Colonic mucosa (tissue), 4 donors: ENCODE measurements at regions not wholly inside any gene's neighbourhood (a gene's known extent, or its start where the extent isn't known, plus 50 kb on each side); places are given as distances from the start of the nearest gene placed in this dataset.

Experiments used
- DNase-seq: peaks from one replicate; pipeline ENCODE4 v3.0.0-alpha.2; 2020
- H3K27ac ChIP-seq: fragments of 200-600 bp; one replicate; pipeline ENCODE4 v1.8.0; 2021
- H3K27me3 ChIP-seq: fragments of 200-600 bp; one replicate; pipeline ENCODE4 v1.8.0; 2021
- H3K36me3 ChIP-seq: fragments of 200-600 bp; one replicate; pipeline ENCODE4 v1.8.0; 2021
- H3K4me1 ChIP-seq: fragments of 200-600 bp; one replicate; pipeline ENCODE4 v1.8.0; 2021; ENCODE audit warnings: mild to moderate bottlenecking
- H3K4me3 ChIP-seq: fragments of 200-600 bp; one replicate; pipeline ENCODE4 v1.8.0; 2021
- H3K9ac ChIP-seq, 2 donors: one replicate each; pipeline ENCODE4 v1.7.0; 2013; ENCODE audit warnings: control low read depth in 2 of 2, low read depth in 2 of 2, low read length in 2 of 2
- H3K9me3 ChIP-seq: fragments of 200-600 bp; one replicate; pipeline ENCODE4 v1.8.0; 2021
- CTCF ChIP-seq: fragments of 200-600 bp; IDR thresholded peaks from one replicate; pipeline ENCODE4 v1.8.0; 2022; ENCODE audit warnings: antibody characterized with exemption, mild to moderate bottlenecking
- intact Hi-C: fragments of 100-400 bp; cut with DNase I; formaldehyde crosslinking; loops from one replicate; pipeline ENCODE4 v1.14.1; 2022
- donor health status: healthy.
- donor health status: DM: no; HTN: no; CAD: no.
- donor health status: DM: no; HTN: no; CAD: no.

GRCh38 chr21:45338311-45339017 is 50.8 kb upstream of the POFUT2 start:
- no peak overlapping the region for H3K4me3 ChIP-seq
- H3K9ac ChIP-seq, result no peak overlapping the region
- no peaks in the 10 kb centered on the region for H3K4me1 ChIP-seq
- no peaks in the 10 kb centered on the region for H3K9me3 ChIP-seq
- intact Hi-C loops, result no loop called here
- H3K27me3 ChIP-seq, result no peaks in the 10 kb centered on the region
- H3K27ac ChIP-seq, result no peak overlapping the region
- no peak for TF ChIP-seq CTCF
- H3K36me3 ChIP-seq, result no peaks in the 10 kb centered on the region
- DNase-seq, result no peak

- DNase-seq, result no peak
- no peaks in the 10 kb centered on the region for H3K9me3 ChIP-seq
- no peak for TF ChIP-seq CTCF
- H3K27me3 ChIP-seq, result no peaks in the 10 kb centered on the region
- no peaks in the 10 kb centered on the region for H3K4me1 ChIP-seq
- H3K36me3 ChIP-seq, result no peaks in the 10 kb centered on the region
- intact Hi-C loops, result no loop called here
- no peak overlapping the region for H3K27ac ChIP-seq
- no peak overlapping the region for H3K4me3 ChIP-seq
- no peak overlapping the region for H3K9ac ChIP-seq
These were observed 52.0 kb upstream of the POFUT2 start for GRCh38 chr21:45339421-45340402.

GRCh38 chr21:45340515-45340914 is 52.8 kb upstream of the POFUT2 start:
- intact Hi-C loops, result no loop called here
- Histone ChIP-seq H3K27ac (no peak overlapping the region), H3K9ac (no peak overlapping the region), H3K27me3 (no peaks in the 10 kb centered on the region), H3K4me3 (no peak overlapping the region), H3K9me3 (no peaks in the 10 kb centered on the region), H3K36me3 (no peaks in the 10 kb centered on the region), H3K4me1 (no peaks in the 10 kb centered on the region)
- TF ChIP-seq CTCF, result no peak
- DNase-seq, result no peak

GRCh38 chr21:45341261-45341660 is 53.6 kb upstream of the POFUT2 start:
- no peaks in the 10 kb centered on the region for H3K27me3 ChIP-seq
- intact Hi-C loops, result no loop called here
- H3K9ac ChIP-seq, result no peak overlapping the region
- H3K27ac ChIP-seq, result no peak overlapping the region
- no peaks in the 10 kb centered on the region for H3K9me3 ChIP-seq
- no peaks in the 10 kb centered on the region for H3K36me3 ChIP-seq
- DNase-seq, result no peak
- TF ChIP-seq CTCF, result no peak
- H3K4me3 ChIP-seq, result no peak overlapping the region
- H3K4me1 ChIP-seq, result no peaks in the 10 kb centered on the region

- no peak overlapping the region for H3K27ac ChIP-seq
- DNase-seq, result no peak
- intact Hi-C loops, result no loop called here
- no peak overlapping the region for H3K4me3 ChIP-seq
- no peak for TF ChIP-seq CTCF
- no peaks in the 10 kb centered on the region for H3K36me3 ChIP-seq
- H3K9ac ChIP-seq, result no peak overlapping the region
- no peaks in the 10 kb centered on the region for H3K4me1 ChIP-seq
- no peaks in the 10 kb centered on the region for H3K27me3 ChIP-seq
- H3K9me3 ChIP-seq, result no peaks in the 10 kb centered on the region
These were observed 54.1 kb upstream of the POFUT2 start for GRCh38 chr21:45341779-45342178.
